Tibial nerve (tissue), 4 donors: ENCODE measurements at regions not wholly inside any gene's neighbourhood (a gene's known extent, or its start where the extent isn't known, plus 50 kb on each side); places are given as distances from the start of the nearest gene placed in this dataset.

ENCODE experiments used
- DNase-seq, 2 donors: peaks; one replicate each; pipeline ENCODE4 v3.0.0-alpha.2; 2019; ENCODE audit warnings: low spot score in 2 of 2
- H3K27ac ChIP-seq, 4 donors: fragments of 200-600 bp; sonication (generic) in 3 of 4; one replicate each; pipeline ENCODE4 v1.5.1; 2017 to 2019; ENCODE audit warnings: mild to moderate bottlenecking in 1 of 4
- H3K27me3 ChIP-seq, 2 donors: fragments of 200-600 bp; sonication (generic) in 1 of 2; one replicate each; pipeline versions ENCODE4 v1.5.1 to v1.6.0; 2017 to 2019
- H3K36me3 ChIP-seq, 3 donors: fragments of 200-600 bp; sonication (generic); one replicate each; pipeline ENCODE4 v1.5.1; 2018 to 2019
- H3K4me1 ChIP-seq, 4 donors: fragments of 200-600 bp; sonication (generic) in 3 of 4; one replicate each; pipeline ENCODE4 v1.5.1; 2017 to 2019
- H3K4me3 ChIP-seq, 4 donors: fragments of 200-600 bp; sonication (generic) in 3 of 4; one replicate each; pipeline ENCODE4 v1.5.1; 2017 to 2019; ENCODE audit warnings: mild to moderate bottlenecking in 1 of 4, moderate library complexity in 1 of 4
- H3K9me3 ChIP-seq, 4 donors: fragments of 200-600 bp; sonication (generic) in 3 of 4; one replicate each; pipeline ENCODE4 v1.5.1; 2017 to 2019
- CTCF ChIP-seq, 5 experiments: fragments of 200-600 bp in 3 of 5; fragments of 450-650 bp in 2 of 5; sonication (generic) in 3 of 5; IDR thresholded peaks; one replicate each; pipeline ENCODE4 v1.5.1; 2016 to 2019; ENCODE audit warnings: antibody characterized with exemption in 5 of 5, mild to moderate bottlenecking in 3 of 5, moderate library complexity in 2 of 5
- EP300 ChIP-seq, 2 donors: sonication (generic); formaldehyde crosslinking; IDR thresholded peaks; one replicate each; pipeline ENCODE4 v1.6.1; 2017; ENCODE audit warnings: antibody characterized with exemption in 2 of 2, mild to moderate bottlenecking in 1 of 2
- POLR2A ChIP-seq, 2 donors: fragments of 450-650 bp; IDR thresholded peaks; one replicate each; pipeline ENCODE4 v1.6.1; 2017; ENCODE audit warnings: antibody characterized with exemption in 2 of 2, mild to moderate bottlenecking in 2 of 2, moderate library complexity in 2 of 2
- WGBS, 2 donors: methylation state at CpG; one replicate each; pipeline ENCODE4 v1.1.5; 2018; 5-methylcytosine and 5-hydroxymethylcytosine counted together

GRCh38 chr4:37771771-37772170 lies 54.7 kb upstream of the PGM2 start:
- H3K4me1 ChIP-seq: no peaks in the 10 kb centered on the region
- no peak for DNase-seq
- H3K27me3 ChIP-seq: no peaks in the 10 kb centered on the region
- no peak overlapping the region for H3K27ac ChIP-seq
- TF ChIP-seq EP300 (IDR thresholded peaks at IDR 0.05) (no peak), POLR2A (IDR thresholded peaks at IDR 0.05) (no peak), CTCF (IDR thresholded peaks at IDR 0.05) (no peak)
- 61% methylated on average over 2 of the region's 2 CpGs for WGBS, 2 donors
- no peaks in the 10 kb centered on the region for H3K36me3 ChIP-seq
- H3K9me3 ChIP-seq: no peaks in the 10 kb centered on the region
- no peak overlapping the region for H3K4me3 ChIP-seq

- H3K4me1 ChIP-seq: no peaks in the 10 kb centered on the region
- WGBS, 2 donors: 36 to 42% methylated on average over 2 of the region's 2 CpGs
- no peak overlapping the region for H3K27ac ChIP-seq
- no peaks in the 10 kb centered on the region for H3K36me3 ChIP-seq
- H3K27me3 ChIP-seq: no peaks in the 10 kb centered on the region
- H3K4me3 ChIP-seq: no peak overlapping the region
- no peak for DNase-seq
- H3K9me3 ChIP-seq: no peaks in the 10 kb centered on the region
- no peak for TF ChIP-seq CTCF (IDR thresholded peaks at IDR 0.05)
- TF ChIP-seq EP300 (IDR thresholded peaks at IDR 0.05): no peak
- no peak for TF ChIP-seq POLR2A (IDR thresholded peaks at IDR 0.05)
Measured at GRCh38 chr4:37770016-37770415, 56.5 kb upstream of the PGM2 start.

- no peaks in the 10 kb centered on the region for H3K4me1 ChIP-seq
- no peak overlapping the region for H3K27ac ChIP-seq
- no peaks in the 10 kb centered on the region for H3K36me3 ChIP-seq
- no peaks in the 10 kb centered on the region for H3K27me3 ChIP-seq
- TF ChIP-seq POLR2A (IDR thresholded peaks at IDR 0.05): no peak
- TF ChIP-seq EP300 (IDR thresholded peaks at IDR 0.05): no peak
- no peak for TF ChIP-seq CTCF (IDR thresholded peaks at IDR 0.05)
- no peak overlapping the region for H3K4me3 ChIP-seq
- no peak for DNase-seq
- 83 to 85% methylated on average over 4 of the region's 4 CpGs for WGBS, 2 donors
- no peaks in the 10 kb centered on the region for H3K9me3 ChIP-seq
Measured at GRCh38 chr4:37769391-37769989, 57.0 kb upstream of the PGM2 start.

- no peaks in the 10 kb centered on the region for H3K36me3 ChIP-seq
- no peak overlapping the region for H3K27ac ChIP-seq
- H3K9me3 ChIP-seq: no peaks in the 10 kb centered on the region
- peak in 1 of 2 donors; percentile 13 for TF ChIP-seq EP300 (IDR thresholded peaks at IDR 0.05)
- TF ChIP-seq POLR2A (IDR thresholded peaks at IDR 0.05): no peak
- DNase-seq: peak; percentile 42 to 43
- 29 to 35% methylated on average over 5 of the region's 5 CpGs for whole genome bisulfite sequencing, 2 donors
- H3K4me1 ChIP-seq: no peaks in the 10 kb centered on the region
- no peak overlapping the region for H3K4me3 ChIP-seq
- H3K27me3 ChIP-seq: no peaks in the 10 kb centered on the region
Measured at GRCh38 chr4:37767546-37767945, 58.9 kb upstream of the PGM2 start.

GRCh38 chr4:37767019-37767418 lies 59.5 kb upstream of the PGM2 start:
- TF ChIP-seq POLR2A (IDR thresholded peaks at IDR 0.05) (no peak), EP300 (IDR thresholded peaks at IDR 0.05) (no peak)
- H3K4me1 ChIP-seq: no peaks in the 10 kb centered on the region
- no peaks in the 10 kb centered on the region for H3K9me3 ChIP-seq
- no peak for DNase-seq
- no peaks in the 10 kb centered on the region for H3K27me3 ChIP-seq
- no peak overlapping the region for H3K4me3 ChIP-seq
- H3K36me3 ChIP-seq: no peaks in the 10 kb centered on the region
- no peak overlapping the region for H3K27ac ChIP-seq
- whole genome bisulfite sequencing, 2 donors: 81 to 96% methylated on average over 2 of the region's 2 CpGs

- no peak for DNase-seq
- Histone ChIP-seq H3K9me3 (no peaks in the 10 kb centered on the region), H3K4me1 (no peaks in the 10 kb centered on the region), H3K36me3 (no peaks in the 10 kb centered on the region), H3K27ac (no peak overlapping the region), H3K27me3 (no peaks in the 10 kb centered on the region), H3K4me3 (no peak overlapping the region)
- TF ChIP-seq EP300 (IDR thresholded peaks at IDR 0.05) (no peak), POLR2A (IDR thresholded peaks at IDR 0.05) (no peak), CTCF (IDR thresholded peaks at IDR 0.05) (no peak)
- WGBS, 2 donors: 72 to 77% methylated on average over 1 of the region's 1 CpG
Measured at GRCh38 chr4:37765741-37766140, 60.7 kb upstream of the PGM2 start.
